Nephron (organoid): ENCODE measurements at regions not wholly inside any gene's neighbourhood (a gene's known extent, or its start where the extent isn't known, plus 50 kb on each side); places are given as distances from the start of the nearest gene placed in this dataset.

ENCODE experiments used
- H3K27ac Mint-ChIP-seq, 3 experiments: 2 replicates each; pipeline ENCODE4 v1.8.0; 2020; ENCODE audit warnings: mixed read lengths in 3 of 3, mild to moderate bottlenecking in 2 of 3, moderate library complexity in 1 of 3
- H3K27me3 Mint-ChIP-seq: 2 replicates; pipeline ENCODE4 v1.8.0; 2021; ENCODE audit warnings: low read depth, mild to moderate bottlenecking, moderate library complexity, mixed read lengths
- H3K36me3 Mint-ChIP-seq: 2 replicates; pipeline ENCODE4 v1.8.0; 2020; ENCODE audit warnings: low read depth, mixed read lengths
- H3K4me1 Mint-ChIP-seq: 2 replicates; pipeline ENCODE4 v1.8.0; 2020; ENCODE audit warnings: mixed read lengths
- H3K4me3 Mint-ChIP-seq, 3 experiments: 2 replicates each; pipeline ENCODE4 v1.8.0; 2020; ENCODE audit warnings: mild to moderate bottlenecking in 3 of 3, mixed read lengths in 3 of 3, moderate library complexity in 2 of 3
- H3K9me3 Mint-ChIP-seq: 2 replicates; pipeline ENCODE4 v1.8.0; 2020; ENCODE audit warnings: mixed read lengths
- CTCF ChIP-seq, 3 experiments: fragments of 200-600 bp; sonication (generic); IDR thresholded peaks; one replicate each; pipeline ENCODE4 v1.5.0; 2021; ENCODE audit warnings: antibody characterized with exemption in 3 of 3; ENCODE audit not compliant: unreplicated experiment in 3 of 3

GRCh38 chr9:117547904-117548303 lies 133.0 kb upstream of the ASTN2 start:
- Mint-ChIP-seq H3K27me3 (peaks cover 6% of the 10 kb centered on the region), H3K27ac (no peak overlapping the region), H3K4me1 (no peaks in the 10 kb centered on the region), H3K4me3 (no peak overlapping the region), H3K36me3 (no peaks in the 10 kb centered on the region), H3K9me3 (no peaks in the 10 kb centered on the region)
- TF ChIP-seq CTCF (IDR thresholded peaks at IDR 0.05; ENCODE audit: unreplicated experiment in 3 of 3): no peak

- H3K27me3 Mint-ChIP-seq: peaks cover 6% of the 10 kb centered on the region
- H3K27ac Mint-ChIP-seq: no peak overlapping the region
These were observed 132.2 kb upstream of the ASTN2 start for GRCh38 chr9:117546894-117547678.

GRCh38 chr9:117545846-117546245 lies 131.0 kb upstream of the ASTN2 start:
- TF ChIP-seq CTCF (IDR thresholded peaks at IDR 0.05; ENCODE audit: unreplicated experiment in 3 of 3): no peak
- Mint-ChIP-seq H3K27ac (no peak overlapping the region), H3K4me1 (no peaks in the 10 kb centered on the region), H3K9me3 (no peaks in the 10 kb centered on the region), H3K4me3 (no peak overlapping the region), H3K27me3 (peaks cover 6% of the 10 kb centered on the region), H3K36me3 (no peaks in the 10 kb centered on the region)

More at GRCh38 chr9:117546894-117547678, 132.2 kb upstream of the ASTN2 start:
- no peak for TF ChIP-seq CTCF (IDR thresholded peaks at IDR 0.05; ENCODE audit: unreplicated experiment in 3 of 3)
- Mint-ChIP-seq H3K9me3 (no peaks in the 10 kb centered on the region), H3K4me1 (no peaks in the 10 kb centered on the region), H3K36me3 (no peaks in the 10 kb centered on the region), H3K4me3 (peak overlapping the region in 2 of 3 experiments; percentile 37 to 38)

- Mint-ChIP-seq H3K27ac (no peak overlapping the region), H3K9me3 (no peaks in the 10 kb centered on the region), H3K27me3 (peaks cover 6% of the 10 kb centered on the region), H3K4me1 (no peaks in the 10 kb centered on the region), H3K36me3 (no peaks in the 10 kb centered on the region), H3K4me3 (no peak overlapping the region)
- no peak for TF ChIP-seq CTCF (IDR thresholded peaks at IDR 0.05; ENCODE audit: unreplicated experiment in 3 of 3)
These were observed 128.2 kb upstream of the ASTN2 start for GRCh38 chr9:117543089-117543488.

- Mint-ChIP-seq H3K36me3 (no peaks in the 10 kb centered on the region), H3K27ac (no peak overlapping the region), H3K4me3 (no peak overlapping the region), H3K4me1 (no peaks in the 10 kb centered on the region), H3K9me3 (no peaks in the 10 kb centered on the region), H3K27me3 (peaks cover 6% of the 10 kb centered on the region)
- TF ChIP-seq CTCF (IDR thresholded peaks at IDR 0.05; ENCODE audit: unreplicated experiment in 3 of 3): no peak
These were observed 127.2 kb upstream of the ASTN2 start for GRCh38 chr9:117542021-117542420.

- H3K27ac Mint-ChIP-seq: no peak overlapping the region
- H3K36me3 Mint-ChIP-seq: no peaks in the 10 kb centered on the region
- H3K27me3 Mint-ChIP-seq: no peaks in the 10 kb centered on the region
- no peaks in the 10 kb centered on the region for H3K4me1 Mint-ChIP-seq
- no peak overlapping the region for H3K4me3 Mint-ChIP-seq
- H3K9me3 Mint-ChIP-seq: no peaks in the 10 kb centered on the region
- no peak for TF ChIP-seq CTCF (IDR thresholded peaks at IDR 0.05; ENCODE audit: unreplicated experiment in 3 of 3)
These were observed 126.3 kb upstream of the ASTN2 start for GRCh38 chr9:117541181-117541580.
